Activated T-helper 17 cell treated with anti-CD3 and anti-CD28 coated beads, Interleukin-2, amount 50 U/mL, for 72 hours (primary cell): ENCODE measurements at regions not wholly inside any gene's neighbourhood (a gene's known extent, or its start where the extent isn't known, plus 50 kb on each side); places are given as distances from the start of the nearest gene placed in this dataset.

Experiments
- ATAC-seq: fragments of 150-1000 bp; cut with Tn5 transposase; replicated peaks from 2 replicates; pipeline ENCODE4 v1.10.0; 2021; ENCODE audit warnings: mild to moderate bottlenecking, moderate library complexity
- H3K27ac Mint-ChIP-seq: one replicate; pipeline ENCODE4 v1.8.0; 2022; ENCODE audit warnings: mixed read lengths
- H3K27me3 Mint-ChIP-seq: one replicate; pipeline ENCODE4 v1.8.0; 2022; ENCODE audit warnings: mixed read lengths
- H3K36me3 Mint-ChIP-seq: one replicate; pipeline ENCODE4 v1.8.0; 2022; ENCODE audit warnings: low read depth, mild to moderate bottlenecking, mixed read lengths
- H3K4me1 Mint-ChIP-seq: one replicate; pipeline ENCODE4 v1.8.0; 2022; ENCODE audit warnings: mixed read lengths
- H3K4me3 Mint-ChIP-seq: one replicate; pipeline ENCODE4 v1.8.0; 2022; ENCODE audit warnings: mild to moderate bottlenecking, mixed read lengths
- H3K9me3 Mint-ChIP-seq: one replicate; pipeline ENCODE4 v1.8.0; 2022; ENCODE audit warnings: mixed read lengths

DNA sequence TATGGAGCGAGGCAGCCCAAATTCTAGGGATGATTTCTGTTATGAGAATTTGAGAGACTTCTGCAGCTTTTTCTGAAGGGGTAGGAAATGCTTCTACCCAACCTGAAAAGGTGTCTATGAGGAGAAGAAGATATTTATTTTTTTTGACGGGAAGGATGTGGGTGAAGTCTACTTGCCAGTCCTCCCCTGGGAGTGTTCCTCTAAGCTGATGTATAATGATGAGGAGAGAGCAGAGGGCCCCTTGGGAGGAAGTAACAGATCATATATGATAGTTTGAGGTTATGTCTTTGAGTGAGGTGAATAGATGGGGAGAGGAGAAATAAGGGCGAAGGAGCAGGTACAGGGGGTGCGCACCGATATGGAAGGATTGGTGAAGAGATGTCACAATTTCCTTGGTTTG is 910.6 kb upstream of the SLITRK5 start:
- Mint-ChIP-seq H3K27me3 (no peaks in the 10 kb centered on the region), H3K27ac (no peak overlapping the region), H3K4me1 (peaks cover 4% of the 10 kb centered on the region), H3K4me3 (peak overlapping the region; percentile 47), H3K9me3 (peaks cover 39% of the 10 kb centered on the region), H3K36me3 (peaks cover 6% of the 10 kb centered on the region)
- ATAC-seq, result no peak

DNA sequence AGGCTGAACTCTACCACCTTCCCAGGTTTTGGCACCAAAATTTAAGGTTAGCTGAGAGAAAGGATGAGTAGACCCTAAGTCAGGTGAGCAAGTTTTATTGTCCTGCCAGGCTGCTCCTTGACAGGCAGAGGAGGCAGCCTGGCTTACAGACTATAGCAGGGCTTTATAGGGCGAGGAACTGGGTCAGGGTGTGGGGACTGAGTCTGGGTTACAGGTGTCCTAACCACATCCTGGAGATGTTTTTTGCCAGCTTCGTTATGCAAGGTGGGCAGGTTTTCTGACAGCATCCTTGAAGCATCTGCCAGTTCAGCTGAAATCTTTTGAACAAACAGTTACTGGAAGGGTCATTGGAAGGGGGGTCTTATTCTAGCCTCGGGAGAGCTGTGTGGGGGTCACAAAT is 905.7 kb upstream of the SLITRK5 start:
- Mint-ChIP-seq H3K4me1 (peaks cover 4% of the 10 kb centered on the region), H3K4me3 (peak overlapping the region; percentile 10), H3K27ac (no peak overlapping the region), H3K9me3 (peaks cover 34% of the 10 kb centered on the region), H3K27me3 (no peaks in the 10 kb centered on the region), H3K36me3 (peaks cover 6% of the 10 kb centered on the region)
- ATAC-seq, result no peak

DNA sequence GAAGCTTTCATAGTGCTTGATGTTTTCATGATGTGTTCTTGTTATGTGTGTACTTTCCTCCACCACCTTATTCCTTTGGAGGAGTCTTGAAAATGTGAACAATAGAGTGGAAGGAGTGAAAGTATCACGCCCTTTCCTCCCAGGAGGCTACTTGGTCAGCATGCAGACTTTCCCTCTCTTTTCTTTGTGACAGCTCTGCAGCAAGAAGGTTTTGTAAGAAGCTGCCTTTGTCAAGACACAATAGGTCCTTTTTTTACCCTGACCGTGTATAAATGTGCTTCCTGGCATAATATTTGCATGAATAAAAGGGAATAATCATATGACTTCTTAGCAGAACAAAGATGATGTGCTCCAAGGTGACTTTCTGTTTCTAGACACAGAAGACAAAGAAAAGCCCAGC is 882.6 kb upstream of the SLITRK5 start:
- no peak overlapping the region for H3K27ac Mint-ChIP-seq
- H3K4me3 Mint-ChIP-seq, result no peak overlapping the region
- no peaks in the 10 kb centered on the region for H3K4me1 Mint-ChIP-seq
- H3K9me3 Mint-ChIP-seq, result peaks cover 33% of the 10 kb centered on the region
- no peaks in the 10 kb centered on the region for H3K27me3 Mint-ChIP-seq
- ATAC-seq, result no peak
- H3K36me3 Mint-ChIP-seq, result no peaks in the 10 kb centered on the region

DNA sequence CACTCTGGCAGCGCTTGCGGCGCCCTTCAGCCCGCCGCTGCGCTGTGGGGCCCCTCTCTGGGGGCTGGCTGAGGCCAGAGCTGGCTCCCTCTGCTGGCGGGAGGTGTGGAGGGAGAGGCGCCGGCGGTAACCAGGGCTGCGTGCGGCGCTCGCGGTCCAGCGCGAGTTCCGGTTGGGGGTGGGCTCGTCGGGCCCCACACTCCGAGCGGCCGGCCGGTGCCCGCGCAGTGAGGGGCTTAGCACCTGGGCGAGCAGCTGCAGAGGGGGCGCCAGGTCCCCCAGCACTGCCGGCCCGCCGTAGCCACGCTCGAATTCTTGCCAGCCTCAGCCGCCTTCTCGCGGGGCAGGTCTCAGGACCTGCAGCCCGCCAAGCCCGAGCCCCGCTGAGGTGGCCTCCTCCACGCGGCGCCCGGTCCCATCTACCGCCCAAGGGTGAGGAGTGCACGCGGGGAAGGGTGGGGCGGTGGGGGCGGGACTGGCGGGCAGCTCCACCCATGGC is 879.0 kb upstream of the SLITRK5 start:
- Mint-ChIP-seq H3K27ac (no peak overlapping the region), H3K4me3 (no peak overlapping the region), H3K36me3 (no peaks in the 10 kb centered on the region), H3K27me3 (no peaks in the 10 kb centered on the region), H3K9me3 (peaks cover 24% of the 10 kb centered on the region), H3K4me1 (no peaks in the 10 kb centered on the region)
- ATAC-seq, result no peak

DNA sequence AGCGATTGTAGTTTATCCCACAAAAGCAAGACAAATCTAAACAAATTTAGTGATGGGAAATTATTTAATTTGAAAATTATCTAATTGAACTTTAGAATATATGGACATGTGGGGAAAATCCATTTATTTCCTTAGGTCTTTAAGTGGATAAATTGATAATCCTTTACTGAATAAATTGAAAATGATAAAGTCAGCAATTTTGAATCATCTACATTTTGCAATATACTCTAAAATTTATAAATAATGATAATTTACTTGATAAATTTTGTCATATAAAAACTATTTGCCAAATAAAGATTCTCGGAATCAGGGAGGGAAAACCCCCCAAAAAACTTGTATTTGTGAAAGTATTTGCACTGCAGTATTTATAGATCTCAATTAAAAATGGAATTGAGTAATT is 875.3 kb upstream of the SLITRK5 start:
- no peak overlapping the region for H3K4me3 Mint-ChIP-seq
- H3K9me3 Mint-ChIP-seq, result peaks cover 15% of the 10 kb centered on the region
- H3K36me3 Mint-ChIP-seq, result no peaks in the 10 kb centered on the region
- H3K4me1 Mint-ChIP-seq, result no peaks in the 10 kb centered on the region
- H3K27me3 Mint-ChIP-seq, result no peaks in the 10 kb centered on the region
- no peak overlapping the region for H3K27ac Mint-ChIP-seq
- ATAC-seq, result no peak

DNA sequence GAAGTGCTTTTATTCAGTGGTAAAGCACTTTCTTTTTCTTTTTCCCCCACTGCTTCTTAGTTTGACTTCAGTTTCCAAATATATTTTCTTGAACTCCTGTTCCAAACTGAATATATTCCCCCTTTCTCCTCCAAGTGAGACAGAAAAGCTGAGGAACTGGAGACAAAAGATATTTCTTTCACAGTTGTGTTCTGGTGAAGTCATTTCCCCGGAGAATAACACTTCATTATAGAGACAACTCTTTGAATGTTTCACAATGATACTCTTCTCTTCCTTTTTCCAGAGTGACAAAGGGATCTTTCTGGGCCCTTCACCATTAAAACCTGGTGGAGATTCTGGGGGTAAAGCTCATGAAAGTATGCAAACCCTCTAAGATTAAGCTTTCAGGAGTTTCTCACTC is 860.8 kb upstream of the SLITRK5 start:
- Mint-ChIP-seq H3K9me3 (peaks cover 13% of the 10 kb centered on the region), H3K4me1 (no peaks in the 10 kb centered on the region), H3K27me3 (no peaks in the 10 kb centered on the region), H3K27ac (no peak overlapping the region), H3K36me3 (no peaks in the 10 kb centered on the region), H3K4me3 (no peak overlapping the region)
- no peak for ATAC-seq

DNA sequence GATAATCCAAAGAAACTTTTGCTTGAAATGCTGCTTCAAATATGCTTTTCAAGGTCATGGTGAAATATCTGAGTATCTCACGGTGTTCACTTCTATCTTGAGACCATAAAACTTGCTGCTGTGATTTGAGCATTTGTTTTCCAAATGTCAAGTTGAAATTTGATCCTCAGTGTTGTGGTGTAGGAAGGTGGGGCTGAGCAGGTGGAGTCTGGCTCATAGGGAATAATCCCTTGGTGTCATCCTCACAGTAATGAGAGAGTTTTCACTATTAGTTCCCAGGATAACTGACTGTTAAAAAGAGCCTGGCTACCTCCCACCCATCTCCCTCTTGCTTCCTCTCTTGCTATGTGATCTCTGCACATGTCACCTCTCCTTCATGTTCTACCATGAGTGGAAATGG is 858.0 kb upstream of the SLITRK5 start:
- Mint-ChIP-seq H3K4me3 (no peak overlapping the region), H3K9me3 (peaks cover 6% of the 10 kb centered on the region), H3K4me1 (no peaks in the 10 kb centered on the region), H3K27me3 (no peaks in the 10 kb centered on the region), H3K36me3 (no peaks in the 10 kb centered on the region), H3K27ac (no peak overlapping the region)
- ATAC-seq, result no peak

DNA sequence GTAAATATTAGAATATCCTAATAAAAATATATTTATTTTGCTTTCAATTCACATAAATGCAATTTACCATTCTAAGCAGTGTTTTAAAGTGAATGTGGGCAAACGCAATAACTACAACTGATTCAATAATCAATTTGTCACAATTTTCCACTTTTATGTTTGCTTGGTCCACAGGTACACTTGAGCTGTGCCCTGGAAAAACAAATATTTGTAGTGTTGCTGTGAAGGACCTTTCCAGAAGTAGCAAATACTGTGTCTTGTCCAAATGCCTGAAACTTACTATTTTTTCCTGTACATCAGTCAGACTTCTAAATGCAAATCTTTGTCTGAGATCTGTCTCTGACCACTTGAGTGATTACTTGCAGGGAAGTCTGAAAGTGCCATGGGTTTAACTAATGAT is 845.8 kb upstream of the SLITRK5 start:
- H3K27ac Mint-ChIP-seq, result no peak overlapping the region
- H3K27me3 Mint-ChIP-seq, result no peaks in the 10 kb centered on the region
- no peak for ATAC-seq
- no peak overlapping the region for H3K4me3 Mint-ChIP-seq
- H3K36me3 Mint-ChIP-seq, result no peaks in the 10 kb centered on the region
- H3K9me3 Mint-ChIP-seq, result peaks cover 19% of the 10 kb centered on the region
- H3K4me1 Mint-ChIP-seq, result no peaks in the 10 kb centered on the region

DNA sequence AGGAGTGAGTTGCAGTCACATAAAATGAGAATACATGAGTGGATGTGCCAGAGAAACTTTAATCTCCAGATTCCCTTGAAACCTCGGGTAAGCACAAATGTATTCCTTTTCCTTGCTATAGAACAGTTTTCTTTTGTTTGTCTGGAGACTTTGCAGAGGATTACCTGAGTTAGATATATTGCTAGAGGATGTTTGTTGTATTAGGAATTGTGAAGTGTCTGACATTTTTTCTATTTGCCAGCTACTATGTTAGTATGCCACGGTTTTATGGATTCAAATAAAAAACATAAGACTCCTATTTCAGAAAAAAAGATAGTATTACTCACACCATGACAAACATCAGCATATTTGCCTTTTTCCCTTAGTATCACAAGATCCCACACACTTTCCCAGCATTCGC is 844.9 kb upstream of the SLITRK5 start:
- Mint-ChIP-seq H3K9me3 (peaks cover 12% of the 10 kb centered on the region), H3K36me3 (no peaks in the 10 kb centered on the region), H3K27me3 (no peaks in the 10 kb centered on the region), H3K4me1 (no peaks in the 10 kb centered on the region), H3K4me3 (no peak overlapping the region), H3K27ac (no peak overlapping the region)
- no peak for ATAC-seq

DNA sequence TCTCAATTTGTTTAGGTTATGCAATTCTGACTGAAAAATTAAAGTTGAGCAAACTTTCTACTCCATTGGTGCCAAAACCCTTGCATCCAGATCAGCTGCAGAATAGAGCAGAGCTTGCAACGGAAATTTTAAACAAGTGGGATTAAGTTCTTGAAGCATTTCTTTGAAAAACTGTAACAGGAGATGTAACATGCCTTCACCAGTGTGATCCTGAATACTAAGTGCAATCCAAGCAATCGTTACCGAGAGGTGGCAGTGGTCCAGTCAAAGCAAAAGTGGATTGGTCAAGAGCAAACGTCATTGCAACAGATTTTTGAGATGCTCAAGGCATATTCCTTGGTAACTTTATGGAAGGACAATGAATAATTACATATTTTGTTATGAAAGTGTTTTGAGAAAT is 841.1 kb upstream of the SLITRK5 start:
- Mint-ChIP-seq H3K4me1 (no peaks in the 10 kb centered on the region), H3K9me3 (peaks cover 3% of the 10 kb centered on the region), H3K27ac (no peak overlapping the region), H3K27me3 (no peaks in the 10 kb centered on the region), H3K4me3 (no peak overlapping the region), H3K36me3 (no peaks in the 10 kb centered on the region)
- no peak for ATAC-seq

DNA sequence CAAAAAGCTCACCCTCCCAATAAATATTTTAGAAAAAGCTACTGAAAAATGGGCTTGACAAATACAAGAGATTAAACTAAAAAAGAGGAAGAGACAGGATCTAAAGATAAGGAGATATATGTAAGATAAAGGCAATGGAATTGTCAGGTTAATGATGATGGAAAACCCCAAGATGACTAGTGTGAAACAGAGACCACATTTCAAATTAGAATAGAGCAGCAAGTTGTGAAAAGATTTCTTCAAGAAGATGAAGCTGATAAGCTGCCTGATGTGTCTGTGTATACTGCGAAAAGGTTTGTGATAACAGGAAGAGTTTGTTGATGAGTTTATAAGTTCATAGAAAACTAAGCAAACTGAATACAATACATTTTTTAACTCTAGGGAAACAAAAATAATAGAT is 840.1 kb upstream of the SLITRK5 start:
- no peaks in the 10 kb centered on the region for H3K4me1 Mint-ChIP-seq
- H3K27ac Mint-ChIP-seq, result no peak overlapping the region
- no peak for ATAC-seq
- H3K9me3 Mint-ChIP-seq, result peaks cover 9% of the 10 kb centered on the region
- H3K36me3 Mint-ChIP-seq, result no peaks in the 10 kb centered on the region
- H3K27me3 Mint-ChIP-seq, result no peaks in the 10 kb centered on the region
- no peak overlapping the region for H3K4me3 Mint-ChIP-seq

DNA sequence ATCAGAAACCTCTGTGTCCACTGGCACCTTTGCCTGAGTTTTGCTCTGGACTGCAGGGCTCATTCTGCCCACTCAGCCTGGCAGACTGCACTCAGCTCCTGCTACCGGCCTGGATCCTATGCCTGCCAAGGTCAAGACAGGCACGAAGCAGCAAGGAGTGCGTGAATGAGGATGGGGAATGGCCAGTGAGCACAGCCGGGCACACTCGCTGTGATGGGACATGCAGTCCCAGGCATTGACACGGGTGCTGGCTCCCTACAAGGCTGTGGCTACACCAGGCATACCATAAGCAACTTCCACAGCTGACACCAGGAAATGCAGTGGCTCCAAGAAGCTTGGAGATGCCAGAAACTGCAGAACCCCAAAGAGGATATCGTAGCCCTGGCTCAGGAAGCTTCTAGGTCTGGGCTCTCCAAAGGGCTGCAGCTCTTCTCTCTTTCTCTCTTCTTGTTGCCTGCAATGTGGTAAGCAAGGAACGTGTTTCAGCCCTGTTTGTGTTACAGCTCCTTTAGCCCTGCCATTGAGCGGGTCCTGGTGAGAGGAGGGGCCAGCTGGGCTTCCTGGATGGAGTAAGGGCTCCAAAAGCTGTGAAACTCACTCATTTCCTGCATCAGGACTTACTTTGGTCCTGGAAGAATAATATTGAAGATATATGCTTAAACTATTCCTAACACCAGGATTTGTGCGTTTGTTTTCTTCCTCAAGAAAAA is 832.6 kb upstream of the SLITRK5 start:
- Mint-ChIP-seq H3K36me3 (no peaks in the 10 kb centered on the region), H3K4me1 (no peaks in the 10 kb centered on the region), H3K9me3 (peaks cover 16% of the 10 kb centered on the region), H3K27me3 (no peaks in the 10 kb centered on the region), H3K4me3 (no peak overlapping the region), H3K27ac (no peak overlapping the region)
- ATAC-seq, result no peak

DNA sequence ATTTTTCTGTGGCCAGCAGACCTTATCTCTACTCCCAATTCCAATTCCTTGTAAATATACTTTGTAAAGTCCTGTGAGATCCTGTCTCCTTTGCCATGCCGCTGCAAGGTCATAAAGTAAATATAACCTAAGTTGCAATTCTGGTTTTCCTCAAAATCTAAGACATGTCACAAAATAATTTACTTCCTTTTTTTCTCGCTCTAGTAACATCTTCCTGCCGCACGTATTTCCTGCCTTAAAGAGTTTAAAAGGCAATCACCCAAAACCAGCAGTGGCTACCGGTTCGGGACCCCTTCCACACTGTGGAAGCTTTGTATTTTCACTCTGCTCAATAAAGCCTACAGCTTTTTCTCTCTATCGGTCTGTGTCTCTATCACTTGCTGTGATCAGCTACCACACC is 832.0 kb upstream of the SLITRK5 start:
- Mint-ChIP-seq H3K27ac (no peak overlapping the region), H3K4me3 (no peak overlapping the region), H3K9me3 (peaks cover 16% of the 10 kb centered on the region), H3K27me3 (no peaks in the 10 kb centered on the region), H3K4me1 (no peaks in the 10 kb centered on the region), H3K36me3 (no peaks in the 10 kb centered on the region)
- no peak for ATAC-seq

DNA sequence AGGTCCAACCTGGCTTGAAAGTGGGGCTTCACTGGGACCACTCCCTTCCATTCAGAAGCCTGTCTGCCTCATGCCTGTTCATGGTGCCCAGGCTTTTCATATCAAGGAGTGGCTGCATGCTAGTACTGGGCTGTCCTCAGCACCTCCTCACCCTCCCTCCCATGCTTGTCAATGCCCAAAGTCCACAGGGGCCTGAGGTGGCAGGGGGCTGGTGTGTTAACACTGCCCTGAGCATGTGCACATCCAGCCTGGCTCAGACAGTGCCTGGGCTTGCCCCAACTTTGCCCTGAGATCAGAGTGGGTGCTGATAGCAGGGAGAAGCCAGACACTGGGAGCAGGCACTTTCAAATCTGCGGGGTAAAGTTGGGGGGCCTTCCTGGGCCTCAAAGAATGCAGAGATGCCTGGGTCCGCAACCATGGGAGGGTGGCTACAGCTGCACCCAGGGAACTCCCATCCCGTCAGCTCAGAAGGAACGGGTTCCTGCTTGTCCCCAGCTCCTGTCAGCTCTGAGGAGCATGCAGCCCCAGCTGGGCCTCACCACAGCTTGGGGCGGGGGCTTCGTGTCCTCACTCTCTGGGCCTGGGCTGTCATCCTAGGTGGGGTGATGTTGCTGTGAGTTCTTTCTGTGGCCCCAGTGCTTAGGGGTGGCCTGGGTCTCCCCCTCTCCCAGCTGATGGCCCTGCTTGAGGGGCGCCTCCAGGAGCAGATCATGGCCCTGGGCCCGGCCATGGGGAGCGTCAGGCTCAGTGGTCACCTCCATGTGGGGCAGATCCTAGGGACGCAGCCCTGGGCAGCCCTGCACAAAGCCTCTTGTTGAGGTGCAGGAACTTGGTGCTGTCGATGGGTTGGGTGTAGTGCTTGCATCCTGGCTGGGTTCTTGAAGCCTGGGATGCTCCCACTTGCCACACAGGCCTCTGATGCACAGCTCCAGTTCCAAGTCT is 830.6 kb upstream of the SLITRK5 start:
- H3K27ac Mint-ChIP-seq, result no peak overlapping the region
- no peak for ATAC-seq
- no peaks in the 10 kb centered on the region for H3K4me1 Mint-ChIP-seq
- no peaks in the 10 kb centered on the region for H3K27me3 Mint-ChIP-seq
- H3K36me3 Mint-ChIP-seq, result no peaks in the 10 kb centered on the region
- H3K9me3 Mint-ChIP-seq, result peaks cover 13% of the 10 kb centered on the region
- no peak overlapping the region for H3K4me3 Mint-ChIP-seq

DNA sequence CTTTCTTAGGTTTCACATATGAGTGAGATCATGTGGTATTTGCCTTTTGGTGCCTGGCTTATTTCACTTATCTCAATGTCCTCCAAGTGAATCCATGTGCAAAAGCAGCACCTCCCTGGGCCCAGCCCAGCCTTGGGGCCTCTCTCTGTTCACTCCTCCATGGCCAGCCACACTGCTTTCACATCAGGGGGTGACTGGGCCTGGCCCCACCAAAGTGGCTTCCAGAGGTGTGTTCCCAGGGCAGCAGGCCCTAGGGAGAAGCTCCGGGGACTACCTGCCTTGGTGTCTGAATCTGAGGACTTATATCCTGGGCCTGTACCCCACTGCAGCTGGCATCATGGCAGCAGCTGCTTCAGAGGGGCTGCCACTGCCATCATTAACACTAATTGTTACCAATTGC is 829.9 kb upstream of the SLITRK5 start:
- Mint-ChIP-seq H3K36me3 (no peaks in the 10 kb centered on the region), H3K27ac (no peak overlapping the region), H3K27me3 (no peaks in the 10 kb centered on the region), H3K4me1 (no peaks in the 10 kb centered on the region), H3K9me3 (peaks cover 14% of the 10 kb centered on the region), H3K4me3 (no peak overlapping the region)
- no peak for ATAC-seq
